SK-N-MC (cell line): ENCODE measurements at regions not wholly inside any gene's neighbourhood (a gene's known extent, or its start where the extent isn't known, plus 50 kb on each side); places are given as distances from the start of the nearest gene placed in this dataset.

Experiments
- EZH2 ChIP-seq: fragments of 200-600 bp; sonication (generic); IDR thresholded peaks from one replicate; pipeline ENCODE4 v1.6.1; 2017; ENCODE audit warnings: antibody characterized with exemption
- POLR2AphosphoS5 ChIP-seq: IDR thresholded peaks from 2 replicates; pipeline ENCODE4 v1.6.1; 2012; ENCODE audit warnings: mild to moderate bottlenecking, low read depth, low read length, borderline replicate concordance

GRCh38 chr6:119543332-119543731, 193.8 kb upstream of the MAN1A1 start:
- no peak for TF ChIP-seq EZH2
- no peak for TF ChIP-seq POLR2AphosphoS5
